NCI-H1105 (cell line): ENCODE measurements at regions not wholly inside any gene's neighbourhood (a gene's known extent, or its start where the extent isn't known, plus 50 kb on each side); places are given as distances from the start of the nearest gene placed in this dataset.

ENCODE experiments used
- DNase-seq: peaks from one replicate; lab custom pipeline; 2025; lab: John Stamatoyannopoulos, UW

DNA sequence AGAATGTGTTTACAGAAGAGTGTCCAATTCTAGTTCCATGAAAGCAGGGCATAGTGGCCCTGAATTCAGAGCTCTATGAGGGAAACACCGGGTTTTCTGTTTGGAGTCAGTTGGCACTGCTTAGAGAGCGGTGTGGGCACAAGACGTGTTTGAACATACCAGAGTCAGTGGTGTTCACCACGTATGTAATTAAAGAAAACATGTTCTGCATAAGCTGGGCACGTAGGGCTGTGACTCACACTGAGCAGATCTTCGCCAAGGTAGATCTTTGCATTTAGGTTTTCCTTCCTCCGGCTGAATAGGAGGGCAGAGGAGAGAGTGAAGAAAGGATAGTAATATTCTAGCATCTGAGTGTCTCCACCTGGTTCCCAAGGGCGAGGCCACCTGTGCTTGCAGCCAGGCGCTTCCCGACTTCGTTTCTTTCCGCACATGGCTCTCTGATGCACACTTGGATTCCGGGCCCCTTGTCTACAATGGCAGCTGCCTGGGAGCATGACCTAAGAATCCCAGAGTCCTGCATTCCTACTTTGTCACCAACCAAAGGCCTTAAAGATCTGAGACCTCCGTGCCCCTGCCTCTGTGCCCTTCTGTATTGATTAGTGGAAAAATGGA, 136.2 kb downstream of the ERMARD start:
- no peak for DNase-seq

DNA sequence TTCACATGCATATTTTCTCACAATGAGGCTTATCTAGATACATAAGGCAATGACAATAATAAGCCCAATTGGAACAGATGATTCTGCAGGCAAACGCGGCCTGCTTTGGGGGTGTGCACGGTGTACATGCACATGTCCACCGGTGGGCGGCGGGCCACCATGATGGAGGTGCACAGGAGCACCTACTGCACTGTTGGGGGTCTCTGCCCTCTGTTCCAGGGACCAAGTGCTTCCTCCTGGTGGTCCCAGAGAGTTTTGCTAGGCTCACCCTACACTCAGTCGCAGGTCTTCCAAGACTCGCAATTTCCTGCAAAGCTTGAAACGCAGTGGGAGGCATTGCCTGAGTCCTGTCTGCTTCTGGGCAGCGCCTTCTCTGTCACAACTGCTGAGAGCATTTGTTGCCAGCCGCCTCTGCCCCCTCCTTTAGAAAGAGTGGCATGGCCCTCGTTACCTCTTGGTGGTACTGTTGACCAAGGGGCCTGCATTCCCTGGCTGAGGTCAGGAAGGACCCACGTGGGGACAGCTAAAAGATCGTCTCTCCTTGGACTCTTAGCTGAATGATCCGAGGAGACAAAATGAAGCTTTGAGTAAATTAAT, 135.3 kb downstream of the ERMARD start:
- no peak for DNase-seq

DNA sequence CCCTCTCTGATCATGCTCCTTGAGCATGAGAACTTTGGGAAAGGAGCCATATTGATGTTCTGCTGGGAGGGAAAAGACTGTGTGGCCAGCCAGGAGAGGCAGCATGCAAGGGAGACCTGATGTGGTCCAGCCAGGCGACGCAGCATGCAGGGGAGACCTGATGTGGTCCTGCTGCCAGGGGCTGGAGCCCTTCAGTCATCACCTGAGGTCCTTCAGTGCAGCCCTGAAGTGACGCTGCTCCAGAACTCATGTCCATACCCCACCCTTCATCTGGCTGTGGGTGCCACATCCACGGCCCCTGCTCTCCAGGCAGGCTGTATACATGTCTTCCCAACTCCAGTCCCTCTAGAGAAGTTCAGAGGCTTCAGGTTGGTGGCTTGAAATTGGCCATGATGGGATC, 134.4 kb downstream of the ERMARD start:
- no peak for DNase-seq

DNA sequence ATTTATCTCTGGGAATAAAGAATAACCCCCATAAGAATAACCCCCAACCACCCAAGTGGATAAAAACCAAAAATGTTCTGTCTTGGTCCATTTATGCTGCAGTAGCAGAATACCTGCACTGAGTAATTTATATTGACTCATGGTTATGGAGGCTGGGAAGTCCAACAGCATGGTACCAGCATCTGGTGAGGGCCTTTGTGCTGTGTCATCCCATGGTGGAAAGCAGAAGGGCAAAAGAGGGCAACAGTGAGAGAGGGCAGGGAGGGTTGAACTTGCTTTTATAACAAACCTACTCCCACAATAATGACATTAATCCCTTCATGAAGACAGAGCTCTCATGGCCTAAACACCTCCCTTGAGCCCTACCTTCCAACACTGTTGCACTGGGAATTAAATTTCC, 133.7 kb downstream of the ERMARD start:
- no peak for DNase-seq

GRCh38 chr6:169884158-169884557, 132.7 kb downstream of the ERMARD start:
- DNase-seq = no peak

GRCh38 chr6:169883316-169883715, 131.9 kb downstream of the ERMARD start:
- DNase-seq = no peak

GRCh38 chr6:169881976-169882375, 130.6 kb downstream of the ERMARD start:
- no peak for DNase-seq

- DNase-seq = no peak
These were observed 130.0 kb downstream of the ERMARD start for GRCh38 chr6:169881398-169881797.

DNA sequence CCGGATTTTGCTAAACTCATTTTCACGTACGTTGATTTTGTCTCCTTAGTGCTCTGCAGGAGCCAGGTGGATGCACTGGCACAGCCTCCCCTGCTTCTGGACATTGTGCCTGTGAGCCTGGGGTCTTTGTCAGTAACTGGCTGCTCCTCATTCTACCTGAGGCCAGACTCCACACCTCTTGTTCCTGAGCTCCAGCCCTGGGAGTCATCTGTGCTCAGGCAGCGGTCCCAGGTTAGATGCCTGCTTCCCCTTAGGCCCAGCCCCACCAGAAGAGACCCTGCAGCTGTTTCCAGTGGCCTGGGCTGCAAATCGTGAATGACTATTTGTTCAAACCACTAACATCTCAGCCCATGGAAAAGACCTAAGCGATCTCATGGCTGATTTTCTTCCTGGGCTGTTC, 129.1 kb downstream of the ERMARD start:
- DNase-seq = no peak

DNA sequence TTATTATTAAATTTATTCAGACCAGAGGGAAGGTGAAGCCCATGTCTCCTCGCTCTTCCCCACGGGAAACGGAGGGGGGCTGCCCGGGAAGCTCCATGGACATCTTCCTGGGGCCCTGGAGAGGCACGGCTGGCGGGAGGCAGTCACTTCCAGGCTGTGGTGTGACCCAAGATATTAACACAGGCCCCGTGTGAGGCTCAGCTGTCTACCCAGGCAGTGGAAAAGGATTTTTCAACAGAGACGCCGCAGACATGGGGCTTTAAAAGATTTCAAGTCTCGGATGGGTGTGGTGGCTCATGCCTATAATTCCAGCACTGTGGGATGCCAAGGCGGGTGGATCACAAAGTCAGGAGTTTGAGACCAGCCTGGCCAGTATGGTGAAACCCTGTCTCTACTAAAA, 117.9 kb downstream of the ERMARD start:
- no peak for DNase-seq

GRCh38 chr6:169868458-169868857, 117.0 kb downstream of the ERMARD start:
- DNase-seq = no peak

GRCh38 chr6:169867751-169868191, 116.3 kb downstream of the ERMARD start:
- DNase-seq = no peak

GRCh38 chr6:169866668-169867521, 115.5 kb downstream of the ERMARD start:
- DNase-seq = no peak

DNA sequence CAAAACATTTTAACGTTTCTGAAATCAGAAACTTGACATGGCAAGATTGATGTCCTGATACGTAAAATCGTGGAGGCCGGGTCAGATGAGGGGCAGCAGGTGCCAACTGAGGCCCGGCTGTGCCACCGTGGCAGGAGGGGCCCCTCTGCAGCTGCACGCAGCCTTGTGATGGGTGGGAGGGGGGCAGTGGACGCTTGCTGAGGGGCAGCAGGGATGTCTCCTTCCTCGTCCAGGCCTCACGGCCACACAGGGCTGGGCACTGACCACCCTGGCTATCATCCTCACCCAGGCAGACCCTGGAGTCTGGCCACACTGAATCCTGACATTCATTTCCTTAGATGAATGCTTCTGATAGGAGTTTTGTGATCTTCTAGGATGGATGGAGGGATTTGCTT, 114.7 kb downstream of the ERMARD start:
- no peak for DNase-seq

DNA sequence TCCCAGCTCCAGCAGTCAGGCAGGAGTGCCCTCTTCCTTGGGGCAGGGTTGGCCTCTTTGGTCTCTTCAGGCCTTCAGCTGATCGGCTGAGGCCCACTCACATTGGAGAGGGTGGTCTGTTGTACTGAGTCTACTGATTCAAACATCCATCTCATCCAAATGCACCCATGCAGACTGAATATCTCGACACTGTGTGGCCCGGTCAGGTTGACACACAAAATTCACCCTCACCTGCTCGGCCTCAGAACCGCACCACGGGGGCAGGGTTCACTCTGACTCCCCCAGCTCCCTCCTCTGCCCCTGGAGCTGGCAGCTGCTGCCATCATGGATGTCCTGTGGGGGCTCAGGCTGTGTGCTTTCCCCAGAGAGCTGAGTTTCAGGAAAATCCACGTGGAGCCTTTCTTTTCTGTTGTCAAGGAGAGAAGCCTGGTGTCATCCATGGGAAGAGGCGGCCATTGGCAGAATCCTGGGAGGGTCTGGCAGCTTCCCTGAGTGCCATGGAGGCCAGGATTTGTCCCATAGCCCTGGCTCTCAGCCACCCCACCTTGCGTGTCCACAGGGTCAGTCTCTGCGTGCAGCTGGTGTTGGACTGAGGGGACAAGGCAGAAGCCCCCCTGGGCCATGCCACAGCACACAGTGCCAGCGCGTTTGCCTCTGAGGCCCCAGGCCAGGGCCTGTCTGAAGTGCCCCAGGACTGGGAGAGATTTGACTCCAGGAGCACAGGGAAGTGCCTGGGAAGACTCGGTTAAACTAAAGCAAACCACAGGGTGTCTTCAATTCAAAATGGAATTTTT, 114.1 kb downstream of the ERMARD start:
- no peak for DNase-seq

GRCh38 chr6:169864148-169865020, 113.0 kb downstream of the ERMARD start:
- peak; percentile 98 for DNase-seq

GRCh38 chr6:169863710-169864109, 112.3 kb downstream of the ERMARD start:
- DNase-seq = no peak

- DNase-seq = peak; percentile 56
These were observed 111.6 kb downstream of the ERMARD start for GRCh38 chr6:169862892-169863525.

GRCh38 chr6:169862043-169862891, 110.8 kb downstream of the ERMARD start:
- DNase-seq = no peak
